ENCODE measurements at regions not wholly inside any gene's neighbourhood (a gene's known extent, or its start where the extent isn't known, plus 50 kb on each side); places are given as distances from the start of the nearest gene placed in this dataset.

DNA sequence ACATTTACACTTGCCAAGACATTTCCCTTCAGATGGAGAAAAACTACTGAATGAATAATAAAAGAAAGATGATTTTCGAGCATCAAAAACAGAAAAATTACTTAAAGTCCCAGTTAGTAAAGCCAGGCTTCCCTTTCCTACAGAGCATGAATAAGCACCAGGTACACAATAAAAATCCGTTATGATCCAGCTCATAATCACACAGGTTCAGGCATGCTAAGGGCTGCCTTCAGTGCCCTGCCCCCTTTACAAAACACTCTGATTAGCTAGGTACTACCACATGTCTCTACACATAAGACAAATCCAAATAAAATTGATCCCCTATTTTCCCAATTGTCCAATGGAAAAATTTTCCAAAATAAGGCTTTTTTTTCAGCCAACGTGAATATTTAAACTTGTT lies 413.2 kb upstream of the LRATD1 start:
- TF ChIP-seq POLR2AphosphoS5 (IDR thresholded peaks at IDR 0.05; ENCODE audit: low read depth) (no peak), CTCF (conservative IDR thresholded peaks at IDR 0.05; ENCODE audit: low read depth in 2 of 2) (no peak)
